ENCODE measurements at regions not wholly inside any gene's neighbourhood (a gene's known extent, or its start where the extent isn't known, plus 50 kb on each side); places are given as distances from the start of the nearest gene placed in this dataset.

DNA sequence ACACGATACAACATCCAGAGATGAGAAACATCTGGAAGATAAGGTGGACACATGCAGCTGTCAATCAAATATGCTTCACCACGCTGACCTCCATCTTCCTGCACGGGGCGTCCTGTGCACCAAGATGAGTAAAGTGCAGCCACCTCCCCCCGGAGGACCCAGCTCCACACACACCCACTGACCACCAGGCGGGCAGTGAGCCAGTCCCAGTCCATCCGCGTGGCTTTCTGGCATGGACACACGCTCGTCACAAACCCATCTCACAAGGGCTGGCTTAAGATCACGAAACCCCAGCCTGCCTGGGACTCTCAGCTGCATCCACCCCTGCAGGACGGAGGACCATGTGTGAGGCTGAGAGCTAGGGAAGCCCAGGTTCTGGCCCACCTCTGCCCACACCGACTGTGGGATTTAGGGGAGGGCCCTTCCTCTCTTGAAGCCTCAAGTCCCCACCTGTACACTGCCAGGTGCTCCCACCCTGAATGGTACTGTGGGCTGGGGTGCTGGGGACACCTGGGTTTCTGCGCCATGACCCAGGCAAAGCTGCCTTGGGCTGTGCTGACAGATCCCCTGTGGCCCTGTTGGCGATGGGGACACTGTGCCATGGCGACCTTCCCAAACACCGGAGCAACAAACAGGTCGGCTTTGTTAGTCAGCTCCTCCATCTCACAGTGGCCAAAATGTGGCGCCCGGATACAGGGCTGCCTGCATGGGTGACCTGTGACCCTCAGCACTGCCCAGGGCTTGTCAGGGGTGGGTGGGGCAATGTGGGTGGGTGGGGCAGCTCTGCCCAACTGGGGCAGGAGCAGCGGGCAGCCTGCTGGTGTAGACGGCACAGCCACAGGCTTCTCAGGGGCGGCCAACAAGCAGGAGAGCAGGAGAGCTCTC lies 629.0 kb downstream of the TBC1D22A start:
- TF ChIP-seq, protein P1, sequence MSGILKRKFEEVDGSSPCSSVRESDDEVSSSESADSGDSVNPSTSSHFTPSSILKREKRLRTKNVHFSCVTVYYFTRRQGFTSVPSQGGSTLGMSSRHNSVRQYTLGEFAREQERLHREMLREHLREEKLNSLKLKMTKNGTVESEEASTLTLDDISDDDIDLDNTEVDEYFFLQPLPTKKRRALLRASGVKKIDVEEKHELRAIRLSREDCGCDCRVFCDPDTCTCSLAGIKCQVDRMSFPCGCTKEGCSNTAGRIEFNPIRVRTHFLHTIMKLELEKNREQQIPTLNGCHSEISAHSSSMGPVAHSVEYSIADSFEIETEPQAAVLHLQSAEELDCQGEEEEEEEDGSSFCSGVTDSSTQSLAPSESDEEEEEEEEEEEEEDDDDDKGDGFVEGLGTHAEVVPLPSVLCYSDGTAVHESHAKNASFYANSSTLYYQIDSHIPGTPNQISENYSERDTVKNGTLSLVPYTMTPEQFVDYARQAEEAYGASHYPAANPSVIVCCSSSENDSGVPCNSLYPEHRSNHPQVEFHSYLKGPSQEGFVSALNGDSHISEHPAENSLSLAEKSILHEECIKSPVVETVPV (CRISPR knock-in tag; IDR thresholded peaks at IDR 0.05) = no peak
- no peak for TF ChIP-seq TCF4 (CRISPR knock-in tag; IDR thresholded peaks at IDR 0.05; ENCODE audit: borderline replicate concordance)
- TF ChIP-seq RARB (CRISPR knock-in tag; IDR thresholded peaks at IDR 0.05) = no peak
- no peak for TF ChIP-seq ESRRG (CRISPR knock-in tag; IDR thresholded peaks at IDR 0.05)
- TF ChIP-seq ZFP30 (CRISPR knock-in tag; IDR thresholded peaks at IDR 0.05) = no peak

Data from SK-N-SH treated with all-trans-retinoic acid at 6 μM for 48 hours (cell line).